Stimulated activated CD4-positive, alpha-beta T cell treated with anti-CD3 and anti-CD28 coated beads, Interleukin-4, amount 100 ng/mL, for 48 hours (primary cell): ENCODE measurements at regions not wholly inside any gene's neighbourhood (a gene's known extent, or its start where the extent isn't known, plus 50 kb on each side); places are given as distances from the start of the nearest gene placed in this dataset.
"Not testable (repeated sequence)": the region's sequence is repeated elsewhere in the genome, so short reads cannot be mapped to it uniquely, and the experiment has no call there.

ENCODE experiments used
- DNase-seq, 2 donors: peaks; one replicate each; pipeline ENCODE4 v3.0.0-alpha.2; 2020; ENCODE audit warnings: low read depth in 2 of 2

DNA sequence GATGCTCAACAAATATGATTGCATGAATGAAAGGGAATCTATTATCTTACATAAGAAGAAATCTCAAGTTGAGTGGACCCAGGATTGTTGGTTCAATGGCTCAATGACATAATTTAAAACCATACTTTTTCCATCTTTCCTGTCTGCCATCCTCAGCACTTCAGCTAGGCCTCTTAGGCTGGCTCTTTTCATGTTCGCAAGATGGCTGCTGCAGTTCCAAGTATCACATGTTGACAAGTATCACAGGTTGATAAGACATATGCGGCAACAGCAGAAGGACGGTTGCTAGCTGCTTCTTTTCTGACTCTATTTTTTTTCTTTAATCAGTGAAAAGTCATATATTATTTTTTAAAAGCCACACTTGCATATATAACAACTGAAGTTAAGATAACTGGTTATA is 79.0 kb upstream of the CDK6 start:
- DNase-seq: no peak

DNA sequence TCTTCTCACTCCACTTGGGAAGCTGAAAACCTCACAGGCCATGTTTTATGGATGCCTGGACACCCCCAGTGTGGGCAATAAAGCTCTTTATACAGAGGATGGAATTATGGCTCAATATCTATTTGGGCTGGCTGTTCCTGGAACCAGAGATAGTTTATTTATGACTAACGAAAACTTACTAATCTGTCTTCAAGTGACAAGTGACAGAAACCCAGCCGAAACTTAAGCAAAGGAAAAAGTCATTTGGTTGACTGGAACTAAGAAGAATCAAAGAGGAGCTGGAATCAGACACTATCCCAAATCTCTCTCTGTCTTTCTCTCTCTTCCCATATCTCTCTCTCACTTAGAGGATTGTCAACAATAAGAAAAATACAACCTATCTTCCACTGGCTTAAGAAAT is 78.3 kb upstream of the CDK6 start:
- no peak for DNase-seq

DNA sequence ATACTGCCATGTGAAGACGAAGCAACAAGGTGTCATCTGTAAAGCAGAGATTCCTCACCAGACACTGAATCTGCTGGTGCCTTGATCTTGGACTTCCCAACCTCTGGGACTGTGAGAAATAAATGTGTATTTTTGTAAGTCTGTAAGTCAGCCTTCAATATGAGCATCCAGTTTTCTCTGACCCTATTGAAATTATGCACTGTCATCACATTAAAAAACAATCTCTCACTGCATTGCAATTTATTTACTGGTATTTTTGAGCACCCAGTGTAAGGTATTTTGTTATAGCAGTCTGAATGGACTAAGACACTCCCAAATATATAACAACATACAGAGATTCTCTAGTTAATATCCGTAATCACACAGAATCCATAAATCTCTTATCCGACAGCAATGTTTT is 77.5 kb upstream of the CDK6 start:
- DNase-seq: no peak

DNA sequence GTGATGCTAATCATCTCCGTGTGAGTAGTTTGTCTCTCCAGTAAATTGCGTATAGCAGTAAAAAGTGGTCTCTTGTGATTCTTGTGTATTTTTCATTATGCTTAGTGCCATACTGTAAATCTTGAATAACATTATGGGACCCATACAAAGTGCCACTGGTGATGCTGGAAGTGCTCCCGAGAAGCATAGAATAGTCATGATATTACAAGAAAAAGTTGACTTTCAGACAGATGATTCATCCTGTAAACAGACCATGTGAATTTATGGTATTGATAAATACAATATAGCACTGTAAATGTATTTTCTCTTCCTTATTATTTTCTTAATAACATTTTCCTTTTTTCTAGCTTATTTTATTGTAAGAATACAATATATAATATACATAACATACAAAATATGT is 74.6 kb upstream of the CDK6 start:
- no peak for DNase-seq

- DNase-seq: no peak
Observed at GRCh38 chr7:92909686-92910475, 73.5 kb upstream of the CDK6 start.

DNA sequence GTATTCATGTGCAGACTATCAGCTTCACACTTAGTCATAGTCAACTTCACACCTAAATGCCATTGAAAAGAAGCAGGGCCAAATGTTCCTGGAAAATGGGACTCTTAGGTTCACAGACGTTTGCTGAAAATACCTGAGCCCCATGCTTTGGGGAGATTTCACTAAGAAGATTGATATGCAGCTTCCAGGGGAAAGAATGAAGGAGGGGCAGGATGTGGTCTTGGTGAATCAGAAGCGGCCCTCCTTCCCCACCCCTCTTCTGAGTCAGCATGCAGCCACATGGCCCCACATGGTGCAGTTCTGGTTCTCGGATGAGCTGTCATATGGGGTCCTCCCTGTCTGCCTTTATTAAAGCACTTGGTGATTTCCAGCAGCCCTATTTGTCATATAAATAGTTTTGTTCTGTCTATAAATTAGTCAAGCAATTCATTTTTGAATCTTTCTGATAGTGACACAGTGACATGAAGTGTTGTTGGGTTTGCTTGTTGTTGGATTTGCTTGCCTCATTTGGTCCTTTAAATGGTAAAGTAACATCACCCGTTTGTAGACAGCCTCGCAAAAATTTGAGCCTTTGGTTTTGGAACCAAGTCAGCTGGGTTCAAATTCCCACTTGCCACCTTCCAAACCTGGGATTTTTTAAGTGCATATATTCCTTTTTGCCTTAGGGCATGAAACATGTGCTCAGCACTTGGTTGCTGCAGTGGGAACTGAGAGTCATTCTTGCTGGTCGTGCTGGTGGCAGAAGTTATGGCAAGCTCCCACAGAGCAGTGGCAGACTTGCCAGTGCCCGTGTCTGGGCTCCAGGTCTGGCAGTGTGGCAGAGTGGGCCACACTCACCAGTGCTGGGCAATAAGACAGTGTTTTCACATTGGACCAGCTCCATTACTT is 68.1 kb upstream of the CDK6 start:
- DNase-seq: peak; percentile 72 to 86

GRCh38 chr7:92898798-92899197 is 62.4 kb upstream of the CDK6 start:
- DNase-seq: no peak

GRCh38 chr7:92894857-92895256 is 58.5 kb upstream of the CDK6 start:
- DNase-seq: not testable (repeated sequence)

GRCh38 chr7:92889081-92889480 is 52.7 kb upstream of the CDK6 start:
- DNase-seq: no peak
